Right lung (tissue), 2 donors: ENCODE measurements at regions not wholly inside any gene's neighbourhood (a gene's known extent, or its start where the extent isn't known, plus 50 kb on each side); places are given as distances from the start of the nearest gene placed in this dataset.
"Not testable (repeated sequence)": the region's sequence is repeated elsewhere in the genome, so short reads cannot be mapped to it uniquely, and the experiment has no call there.

Experiments used
- DNase-seq, 2 donors: peaks; one replicate each; pipeline ENCODE4 v3.0.0-alpha.2; 2013

GRCh38 chr22:47919001-47919441 is 1156.6 kb downstream of the TBC1D22A start:
- no peak for DNase-seq

DNA sequence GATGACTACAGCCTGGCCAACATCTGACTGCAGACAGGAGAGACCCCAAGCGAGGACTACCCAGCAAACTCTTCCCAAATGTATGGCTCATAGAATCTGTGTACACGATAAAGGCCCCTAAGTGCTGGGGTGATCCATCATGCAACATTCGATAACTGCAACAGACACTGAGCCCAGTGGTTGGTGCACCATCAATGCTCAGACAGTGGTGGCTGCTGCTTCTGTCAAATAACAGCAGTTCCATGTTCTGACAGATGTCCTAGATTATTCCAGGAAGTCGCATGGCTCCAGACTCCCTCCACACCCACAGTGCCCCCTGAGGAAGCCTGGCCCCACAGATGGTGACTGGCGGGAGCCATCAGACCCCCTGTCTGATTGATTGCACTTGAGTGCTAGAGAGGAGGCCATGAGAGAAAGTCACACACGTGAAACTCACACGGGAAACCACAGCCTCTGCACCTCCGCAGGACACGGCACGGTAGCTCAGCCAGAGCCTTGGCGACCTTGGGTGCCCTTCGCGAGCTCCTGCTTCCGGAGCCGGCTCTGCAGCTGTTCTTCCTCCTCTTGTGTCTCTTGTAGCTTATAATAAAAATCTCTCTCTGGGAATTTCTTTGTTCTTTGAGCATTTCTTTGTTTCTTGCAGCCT is 1155.9 kb downstream of the TBC1D22A start:
- no peak for DNase-seq

- no peak for DNase-seq
These were observed 1152.1 kb downstream of the TBC1D22A start for GRCh38 chr22:47914481-47915097.

- DNase-seq = no peak
These were observed 1140.3 kb downstream of the TBC1D22A start for GRCh38 chr22:47902646-47903180.

DNA sequence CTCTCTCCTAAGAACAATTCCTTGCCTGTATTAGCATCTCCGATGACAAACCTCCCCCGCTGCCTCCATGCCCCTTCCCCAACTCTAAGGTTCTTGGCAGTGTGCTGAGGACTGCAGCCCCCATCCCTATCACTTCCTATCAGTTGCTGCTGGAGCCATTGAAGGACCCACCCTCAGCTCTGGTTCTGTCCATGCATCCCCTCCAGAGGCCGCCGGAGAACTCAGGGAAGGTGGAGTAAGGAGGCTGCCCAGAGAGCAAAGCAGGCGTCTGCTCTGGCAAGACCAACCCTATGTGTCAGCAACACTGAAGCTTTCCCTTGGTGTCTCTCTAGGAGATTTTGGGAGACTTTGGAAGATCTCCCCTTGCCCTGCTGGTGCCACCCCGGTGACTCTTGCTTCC is 1139.5 kb downstream of the TBC1D22A start:
- no peak for DNase-seq

GRCh38 chr22:47899894-47900293 is 1137.4 kb downstream of the TBC1D22A start:
- no peak for DNase-seq

DNA sequence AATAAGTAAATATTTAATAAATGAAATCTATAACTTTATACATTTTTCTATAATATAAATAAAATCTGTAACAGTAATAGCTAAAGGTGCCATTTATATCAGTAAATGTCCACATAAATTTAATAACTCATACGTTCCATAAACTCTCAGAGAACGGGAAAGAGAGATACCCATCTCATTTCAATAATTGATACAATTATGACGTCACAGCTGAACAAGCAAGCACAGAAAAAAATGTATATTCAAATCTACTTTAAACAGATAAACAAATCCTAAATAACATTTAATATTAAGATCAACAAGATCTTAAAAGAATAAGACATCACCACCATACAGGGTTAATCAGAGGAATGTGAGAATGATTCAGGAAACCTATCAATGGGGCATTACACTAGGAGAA is 1136.5 kb downstream of the TBC1D22A start:
- no peak for DNase-seq

- DNase-seq = no peak
These were observed 1129.2 kb downstream of the TBC1D22A start for GRCh38 chr22:47891609-47892008.

DNA sequence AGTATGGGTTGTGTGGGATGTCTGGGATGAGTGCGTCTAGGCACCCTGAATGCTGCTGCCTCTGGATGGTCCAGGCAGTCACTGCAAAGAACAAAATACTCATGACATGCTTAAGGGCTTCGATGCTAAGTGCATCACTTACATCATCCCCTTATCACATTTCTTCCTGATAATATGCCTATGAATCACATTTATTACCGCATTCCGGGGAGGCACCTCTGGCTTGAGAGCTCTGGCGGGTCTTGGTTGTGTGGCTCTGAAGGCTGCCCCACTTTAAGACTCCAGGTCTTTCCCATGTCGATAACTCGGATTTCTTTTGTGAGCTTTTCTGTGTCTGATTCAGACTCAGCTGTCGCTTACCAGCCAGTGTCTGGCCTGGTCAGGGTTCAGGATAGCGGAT is 1126.4 kb downstream of the TBC1D22A start:
- no peak for DNase-seq

DNA sequence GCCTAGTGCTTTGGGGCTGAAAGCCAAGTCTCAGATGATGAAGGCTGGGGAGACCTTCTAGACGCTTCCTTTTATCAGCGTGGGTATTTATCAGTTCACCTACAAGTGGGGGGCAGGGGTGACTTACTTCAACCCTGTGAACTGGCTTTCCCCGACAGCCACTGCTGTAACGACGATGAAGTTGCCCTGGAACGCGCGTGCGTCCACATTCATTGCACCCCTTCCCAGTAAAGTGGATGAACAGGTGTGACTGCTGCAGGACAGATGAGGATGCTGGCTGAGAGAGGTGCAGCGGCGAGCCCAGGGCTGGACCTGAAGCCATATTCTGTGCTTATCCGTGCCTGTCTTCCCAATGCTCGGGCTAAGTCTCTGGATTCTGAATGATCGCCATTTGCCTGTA is 1122.3 kb downstream of the TBC1D22A start:
- DNase-seq = no peak

DNA sequence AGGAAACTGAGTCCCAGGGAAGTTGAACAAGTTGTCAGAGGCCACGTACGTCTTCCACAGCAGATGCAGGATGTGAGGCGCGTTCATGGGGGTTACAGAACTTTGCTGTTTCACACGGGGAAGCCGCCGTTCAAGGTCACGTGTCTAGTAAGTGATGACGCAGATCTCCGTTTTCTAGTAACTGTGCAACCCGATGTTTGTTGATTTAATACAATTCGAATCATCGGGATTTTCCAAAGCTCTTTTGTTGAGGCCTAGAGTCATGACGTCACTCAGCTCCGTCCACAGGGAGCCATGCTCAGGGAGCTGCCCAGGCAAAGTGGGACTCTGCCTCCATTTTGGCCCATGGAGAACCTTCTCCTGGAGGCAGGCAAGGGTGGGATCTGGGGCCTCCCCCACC is 1121.8 kb downstream of the TBC1D22A start:
- DNase-seq = no peak

GRCh38 chr22:47883757-47884156 is 1121.3 kb downstream of the TBC1D22A start:
- no peak for DNase-seq

- DNase-seq = no peak
These were observed 1116.9 kb downstream of the TBC1D22A start for GRCh38 chr22:47879346-47879745.

DNA sequence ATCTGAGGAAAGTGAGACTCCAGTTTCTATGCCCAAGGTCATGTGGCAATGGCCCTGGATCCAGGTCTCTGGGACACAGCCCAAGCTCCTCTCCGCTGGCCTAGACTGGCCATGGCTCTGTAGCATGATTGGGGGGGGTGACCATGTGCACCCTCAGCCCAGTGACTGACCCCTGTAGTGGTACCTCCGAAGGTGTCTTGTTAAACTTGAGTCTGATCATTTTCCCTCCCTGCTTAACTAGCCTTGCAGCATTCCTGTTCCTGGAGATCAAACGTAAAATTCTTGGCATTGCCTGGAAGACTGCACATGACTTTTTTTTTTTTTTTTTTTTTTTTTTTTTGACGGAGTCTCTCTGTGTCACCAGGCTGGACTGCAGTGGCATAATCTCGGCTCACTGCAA is 1116.0 kb downstream of the TBC1D22A start:
- peak; percentile 14 to 33 for DNase-seq

- DNase-seq = no peak
These were observed 1110.5 kb downstream of the TBC1D22A start for GRCh38 chr22:47872761-47873535.

DNA sequence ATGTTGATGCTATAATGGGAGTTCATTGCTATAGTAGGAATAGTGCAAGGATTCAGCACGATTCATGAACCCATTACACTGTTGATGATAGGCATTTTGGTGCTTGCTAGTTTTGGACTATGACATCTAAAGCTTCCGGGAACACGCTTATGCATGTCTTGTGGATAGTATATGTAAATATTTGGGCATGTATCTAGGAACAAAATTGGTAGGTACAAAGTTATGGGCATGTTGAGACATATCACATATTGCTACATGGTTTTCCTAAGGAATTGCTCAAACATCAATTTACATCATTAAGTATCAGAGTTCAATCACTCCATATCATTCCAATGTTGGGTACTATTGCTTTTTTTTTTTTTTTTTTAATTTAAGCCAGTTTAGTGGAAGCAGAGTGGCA is 1103.2 kb downstream of the TBC1D22A start:
- DNase-seq = no peak

- DNase-seq = no peak
These were observed 1099.9 kb downstream of the TBC1D22A start for GRCh38 chr22:47862394-47862793.

DNA sequence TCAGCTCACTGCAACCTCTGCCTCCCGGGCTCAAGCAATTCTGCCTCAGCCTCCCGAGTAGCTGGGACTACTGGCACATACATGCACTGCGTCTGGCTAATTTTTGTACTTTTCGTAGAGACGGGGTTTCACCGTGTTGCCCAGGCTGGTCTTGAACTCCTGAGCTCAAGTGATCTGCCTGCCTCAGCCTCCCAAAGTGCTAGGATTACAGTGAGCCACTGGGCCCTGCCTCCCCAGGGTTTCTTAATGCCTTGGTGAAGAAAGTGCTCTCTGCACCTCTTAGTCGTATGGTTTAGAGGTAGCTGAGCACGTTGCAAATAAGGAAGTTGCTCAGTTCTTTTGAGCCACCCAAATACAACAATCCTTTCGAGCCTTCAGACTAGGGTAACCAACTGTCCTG is 1098.5 kb downstream of the TBC1D22A start:
- not testable (repeated sequence) for DNase-seq

GRCh38 chr22:47859881-47860525 is 1097.6 kb downstream of the TBC1D22A start:
- DNase-seq = no peak

DNA sequence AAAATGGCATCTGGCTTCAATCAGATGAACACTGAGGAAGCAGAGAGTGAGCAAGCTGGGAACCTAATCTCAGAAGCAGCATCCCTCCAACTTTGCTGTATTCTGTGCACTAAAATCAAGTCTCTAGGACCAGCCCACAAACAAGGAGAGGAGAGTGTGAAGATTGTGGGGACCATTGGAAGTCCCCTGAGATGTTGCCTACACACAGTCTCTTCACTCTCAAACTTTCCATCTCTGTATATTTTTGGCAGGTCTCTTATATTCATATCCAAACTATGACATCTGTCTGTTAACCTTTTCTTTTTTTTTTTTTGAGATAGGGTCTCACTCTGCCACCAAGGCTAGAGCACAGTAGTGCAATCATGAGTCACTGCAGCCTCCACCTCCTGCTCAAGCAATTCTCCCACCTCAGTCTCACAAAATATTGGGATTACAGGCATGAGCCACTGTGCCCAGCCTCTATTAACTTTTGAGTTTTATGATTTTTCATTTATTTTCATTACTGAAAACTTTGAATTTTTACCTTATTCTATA is 1096.4 kb downstream of the TBC1D22A start:
- DNase-seq = no peak

DNA sequence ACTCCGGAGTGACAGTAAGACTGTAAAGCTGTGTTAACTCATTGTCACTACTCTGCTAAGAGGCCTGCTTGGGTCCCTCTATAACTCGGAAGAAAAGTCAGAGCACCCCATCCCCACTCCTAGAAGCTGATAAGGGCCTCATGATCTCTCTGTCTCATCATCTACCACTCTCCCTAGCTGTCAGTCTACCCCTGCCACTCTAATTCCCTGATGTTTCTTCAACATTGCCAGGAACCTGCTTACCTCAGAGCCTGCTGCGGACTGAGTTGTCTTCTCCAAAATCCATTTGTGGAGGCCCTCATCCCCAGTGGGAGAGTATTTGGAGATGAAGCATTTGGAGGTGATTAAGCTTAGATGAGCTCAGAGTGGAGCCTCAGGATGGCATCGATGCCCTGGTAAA is 1092.2 kb downstream of the TBC1D22A start:
- DNase-seq = no peak

GRCh38 chr22:47854251-47854650 is 1091.8 kb downstream of the TBC1D22A start:
- no peak for DNase-seq
